Body of pancreas (tissue), 4 donors: ENCODE measurements at regions not wholly inside any gene's neighbourhood (a gene's known extent, or its start where the extent isn't known, plus 50 kb on each side); places are given as distances from the start of the nearest gene placed in this dataset.

ENCODE experiments used
- CTCF ChIP-seq, 7 experiments: fragments of 450-650 bp in 4 of 7; fragments of 200-600 bp in 3 of 7; sonication (generic) in 3 of 7; IDR thresholded peaks; one replicate each; pipeline ENCODE4 v1.5.1; 2016 to 2019; ENCODE audit warnings: antibody characterized with exemption in 7 of 7
- POLR2A ChIP-seq, 3 donors: fragments of 450-650 bp; IDR thresholded peaks; one replicate each; pipeline ENCODE4 v1.6.1; 2016; ENCODE audit warnings: antibody characterized with exemption in 3 of 3, mild to moderate bottlenecking in 2 of 3

- TF ChIP-seq POLR2A (IDR thresholded peaks at IDR 0.05) (no peak), CTCF (IDR thresholded peaks at IDR 0.05) (no peak)
Observed at GRCh38 chr17:62300697-62301096, 79.7 kb upstream of the EFCAB3 start.
